Ishikawa (cell line): ENCODE measurements at regions not wholly inside any gene's neighbourhood (a gene's known extent, or its start where the extent isn't known, plus 50 kb on each side); places are given as distances from the start of the nearest gene placed in this dataset.

Source experiments
- CEBPB ChIP-seq: IDR thresholded peaks from 2 replicates; pipeline ENCODE4 v1.6.1; 2012
- CREB1 ChIP-seq: IDR thresholded peaks from 2 replicates; pipeline ENCODE4 v1.6.1; 2012; ENCODE audit warnings: low read depth
- EP300 ChIP-seq: IDR thresholded peaks from 2 replicates; pipeline ENCODE4 v1.6.1; 2012; ENCODE audit warnings: borderline replicate concordance
- FOXM1 ChIP-seq: IDR thresholded peaks from 2 replicates; pipeline ENCODE4 v1.6.1; 2012; ENCODE audit warnings: low read depth, borderline replicate concordance
- NFIC ChIP-seq: IDR thresholded peaks from 2 replicates; pipeline ENCODE4 v1.6.1; 2012
- RAD21 ChIP-seq: IDR thresholded peaks from 2 replicates; pipeline ENCODE4 v1.6.1; 2012; ENCODE audit warnings: low read depth
- TAF1 ChIP-seq: IDR thresholded peaks from 2 replicates; pipeline ENCODE4 v1.6.1; 2012; ENCODE audit warnings: low read depth, mild to moderate bottlenecking
- TCF12 ChIP-seq: IDR thresholded peaks from 2 replicates; pipeline ENCODE4 v1.6.1; 2012; ENCODE audit warnings: low read depth
- TEAD4 ChIP-seq: IDR thresholded peaks from 2 replicates; pipeline ENCODE4 v1.6.1; 2012
- YY1 ChIP-seq: IDR thresholded peaks from 2 replicates; pipeline ENCODE4 v1.6.1; 2012; ENCODE audit warnings: low read depth
- TF ChIP-seq, protein P1 (sequence below): IDR thresholded peaks from 2 replicates; pipeline ENCODE4 v1.6.1; 2012; ENCODE audit warnings: low read depth, mild to moderate bottlenecking
- TF ChIP-seq, protein P2 (sequence below): IDR thresholded peaks from 2 replicates; pipeline ENCODE4 v1.6.1; 2012
- TF ChIP-seq, protein P3 (sequence below): IDR thresholded peaks from 2 replicates; pipeline ENCODE4 v1.6.1; 2012

DNA sequence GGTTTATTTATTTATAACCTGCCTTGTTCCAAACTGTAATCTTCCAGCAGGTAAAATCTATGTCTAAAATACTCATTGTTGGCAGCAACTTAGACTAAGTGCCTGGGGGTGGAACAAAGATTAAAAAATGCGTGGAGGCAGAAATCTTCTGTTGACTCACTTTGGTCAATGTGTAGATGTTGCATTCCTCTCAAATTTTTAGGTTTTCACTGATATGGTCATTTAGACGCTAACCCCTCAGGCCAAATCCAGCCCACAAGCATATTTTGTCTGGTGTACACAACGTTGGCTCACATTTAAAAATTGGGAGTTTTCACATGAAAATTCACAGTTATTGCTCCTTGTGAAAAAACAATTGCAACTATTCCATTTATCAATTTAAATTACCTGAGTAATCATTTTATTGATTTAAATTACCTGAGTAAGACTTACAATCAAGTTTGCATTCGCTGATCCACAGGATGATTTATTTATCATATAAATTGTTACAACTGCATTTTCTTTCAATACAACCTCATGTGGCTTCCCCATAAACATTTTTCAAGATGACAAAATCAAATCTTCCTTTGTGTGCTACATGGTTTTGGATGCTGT, 564.2 kb downstream of the TSN start:
- TF ChIP-seq NFIC (no peak), RAD21 (no peak), EP300 (no peak), CREB1 (no peak), FOXM1 (no peak), TAF1 (no peak), CEBPB (no peak), TEAD4 (no peak), YY1 (no peak), TCF12 (no peak)
- TF ChIP-seq, protein P1, sequence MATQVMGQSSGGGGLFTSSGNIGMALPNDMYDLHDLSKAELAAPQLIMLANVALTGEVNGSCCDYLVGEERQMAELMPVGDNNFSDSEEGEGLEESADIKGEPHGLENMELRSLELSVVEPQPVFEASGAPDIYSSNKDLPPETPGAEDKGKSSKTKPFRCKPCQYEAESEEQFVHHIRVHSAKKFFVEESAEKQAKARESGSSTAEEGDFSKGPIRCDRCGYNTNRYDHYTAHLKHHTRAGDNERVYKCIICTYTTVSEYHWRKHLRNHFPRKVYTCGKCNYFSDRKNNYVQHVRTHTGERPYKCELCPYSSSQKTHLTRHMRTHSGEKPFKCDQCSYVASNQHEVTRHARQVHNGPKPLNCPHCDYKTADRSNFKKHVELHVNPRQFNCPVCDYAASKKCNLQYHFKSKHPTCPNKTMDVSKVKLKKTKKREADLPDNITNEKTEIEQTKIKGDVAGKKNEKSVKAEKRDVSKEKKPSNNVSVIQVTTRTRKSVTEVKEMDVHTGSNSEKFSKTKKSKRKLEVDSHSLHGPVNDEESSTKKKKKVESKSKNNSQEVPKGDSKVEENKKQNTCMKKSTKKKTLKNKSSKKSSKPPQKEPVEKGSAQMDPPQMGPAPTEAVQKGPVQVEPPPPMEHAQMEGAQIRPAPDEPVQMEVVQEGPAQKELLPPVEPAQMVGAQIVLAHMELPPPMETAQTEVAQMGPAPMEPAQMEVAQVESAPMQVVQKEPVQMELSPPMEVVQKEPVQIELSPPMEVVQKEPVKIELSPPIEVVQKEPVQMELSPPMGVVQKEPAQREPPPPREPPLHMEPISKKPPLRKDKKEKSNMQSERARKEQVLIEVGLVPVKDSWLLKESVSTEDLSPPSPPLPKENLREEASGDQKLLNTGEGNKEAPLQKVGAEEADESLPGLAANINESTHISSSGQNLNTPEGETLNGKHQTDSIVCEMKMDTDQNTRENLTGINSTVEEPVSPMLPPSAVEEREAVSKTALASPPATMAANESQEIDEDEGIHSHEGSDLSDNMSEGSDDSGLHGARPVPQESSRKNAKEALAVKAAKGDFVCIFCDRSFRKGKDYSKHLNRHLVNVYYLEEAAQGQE = no peak
- TF ChIP-seq, protein P2, sequence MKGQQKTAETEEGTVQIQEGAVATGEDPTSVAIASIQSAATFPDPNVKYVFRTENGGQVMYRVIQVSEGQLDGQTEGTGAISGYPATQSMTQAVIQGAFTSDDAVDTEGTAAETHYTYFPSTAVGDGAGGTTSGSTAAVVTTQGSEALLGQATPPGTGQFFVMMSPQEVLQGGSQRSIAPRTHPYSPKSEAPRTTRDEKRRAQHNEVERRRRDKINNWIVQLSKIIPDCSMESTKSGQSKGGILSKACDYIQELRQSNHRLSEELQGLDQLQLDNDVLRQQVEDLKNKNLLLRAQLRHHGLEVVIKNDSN = no peak
- TF ChIP-seq, protein P3, sequence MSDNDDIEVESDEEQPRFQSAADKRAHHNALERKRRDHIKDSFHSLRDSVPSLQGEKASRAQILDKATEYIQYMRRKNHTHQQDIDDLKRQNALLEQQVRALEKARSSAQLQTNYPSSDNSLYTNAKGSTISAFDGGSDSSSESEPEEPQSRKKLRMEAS = no peak
